HG02884 (cell line): ENCODE measurements at regions not wholly inside any gene's neighbourhood (a gene's known extent, or its start where the extent isn't known, plus 50 kb on each side); places are given as distances from the start of the nearest gene placed in this dataset.

Source experiments
- ATAC-seq: cut with Tn5 transposase; IDR thresholded peaks from one replicate; pipeline ENCODE4 v1.9.1; 2021; ENCODE audit warnings: mild to moderate bottlenecking, moderate library complexity; ENCODE audit not compliant: unreplicated experiment

GRCh38 chr9:90979138-90979551 lies 177.5 kb downstream of the SYK start:
- ATAC-seq: no peak

DNA sequence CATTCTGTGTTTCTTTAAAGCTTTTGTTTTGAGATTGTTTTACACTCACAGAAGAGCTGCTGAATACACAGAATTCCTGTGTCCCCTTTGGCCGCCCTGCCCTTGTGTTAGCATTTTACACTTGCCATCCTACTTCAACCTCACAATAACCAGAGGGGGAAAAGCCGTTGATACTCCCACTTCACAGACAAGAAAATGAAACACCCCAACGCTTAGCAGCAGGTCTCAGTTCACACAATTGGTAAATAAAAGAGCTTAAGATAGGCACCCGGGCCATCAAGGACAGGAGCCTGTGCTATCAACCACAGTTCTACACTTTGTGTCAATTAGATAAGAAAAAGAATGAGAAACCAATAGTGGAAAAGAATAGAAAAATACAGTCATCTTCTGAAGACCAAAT lies 178.0 kb downstream of the SYK start:
- ATAC-seq: no peak

GRCh38 chr9:90981726-90982125 lies 180.1 kb downstream of the SYK start:
- no peak for ATAC-seq

DNA sequence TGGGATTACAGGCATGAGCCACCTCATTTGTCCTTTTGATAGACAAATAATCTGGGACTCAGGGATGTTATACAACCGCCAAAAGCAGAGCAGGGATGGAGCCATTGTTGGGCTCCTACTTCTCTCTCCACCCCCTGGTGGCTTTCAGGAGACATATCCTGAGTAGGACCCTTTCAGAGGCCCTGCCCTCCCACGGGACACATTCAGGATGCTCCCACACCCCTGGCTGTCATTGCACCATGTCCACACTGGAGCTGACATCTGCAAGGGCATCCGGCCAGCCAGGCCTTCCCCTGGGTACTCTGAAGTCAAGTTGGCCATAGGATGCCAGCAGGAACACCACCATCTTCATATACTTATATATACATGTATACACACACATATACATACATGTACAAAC lies 181.8 kb downstream of the SYK start:
- ATAC-seq: no peak

DNA sequence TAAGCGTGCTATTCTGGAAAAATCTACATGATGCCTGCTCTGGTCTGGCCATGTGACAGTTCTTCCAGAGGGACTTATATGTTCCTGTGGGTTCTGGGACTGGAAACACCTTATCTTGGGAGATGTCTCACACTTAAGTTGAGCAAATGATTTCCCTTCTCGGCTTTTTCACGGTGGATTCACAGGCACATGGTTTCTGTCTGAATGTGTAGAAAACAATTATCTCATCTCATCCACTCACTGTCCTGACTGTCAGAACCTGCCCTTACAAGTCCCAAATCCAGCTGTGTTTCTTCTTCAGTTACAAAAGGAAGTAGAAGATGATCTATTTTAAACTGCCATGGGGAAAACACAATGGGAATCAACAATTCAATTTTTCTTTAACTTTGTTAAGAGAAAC lies 184.0 kb downstream of the SYK start:
- ATAC-seq: no peak

GRCh38 chr9:90986161-90986560 lies 184.5 kb downstream of the SYK start:
- ATAC-seq: no peak

- no peak for ATAC-seq
Observed at GRCh38 chr9:90987566-90987965, 185.9 kb downstream of the SYK start.

DNA sequence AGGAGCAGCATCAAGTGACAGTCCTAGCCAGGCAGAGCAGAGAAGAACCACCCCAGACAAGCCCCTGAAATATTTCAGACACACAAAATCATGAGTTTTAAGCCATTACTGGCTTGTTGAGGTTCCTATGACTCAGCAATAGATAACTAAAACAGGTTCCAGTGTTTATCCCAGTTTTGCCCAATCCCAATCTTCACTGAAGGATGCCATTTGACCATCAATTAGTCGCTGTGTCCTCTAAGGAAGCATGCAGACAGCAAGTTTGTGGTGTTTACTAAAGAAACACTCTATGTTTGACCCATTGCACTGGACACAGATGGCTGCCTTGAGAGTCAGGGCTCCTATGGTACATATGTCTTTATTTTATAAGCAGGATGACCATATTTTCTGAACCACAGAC lies 186.7 kb downstream of the SYK start:
- ATAC-seq: no peak

- ATAC-seq: no peak
Observed at GRCh38 chr9:90991953-90992352, 190.3 kb downstream of the SYK start.

- no peak for ATAC-seq
Observed at GRCh38 chr9:90995516-90995915, 193.9 kb downstream of the SYK start.

DNA sequence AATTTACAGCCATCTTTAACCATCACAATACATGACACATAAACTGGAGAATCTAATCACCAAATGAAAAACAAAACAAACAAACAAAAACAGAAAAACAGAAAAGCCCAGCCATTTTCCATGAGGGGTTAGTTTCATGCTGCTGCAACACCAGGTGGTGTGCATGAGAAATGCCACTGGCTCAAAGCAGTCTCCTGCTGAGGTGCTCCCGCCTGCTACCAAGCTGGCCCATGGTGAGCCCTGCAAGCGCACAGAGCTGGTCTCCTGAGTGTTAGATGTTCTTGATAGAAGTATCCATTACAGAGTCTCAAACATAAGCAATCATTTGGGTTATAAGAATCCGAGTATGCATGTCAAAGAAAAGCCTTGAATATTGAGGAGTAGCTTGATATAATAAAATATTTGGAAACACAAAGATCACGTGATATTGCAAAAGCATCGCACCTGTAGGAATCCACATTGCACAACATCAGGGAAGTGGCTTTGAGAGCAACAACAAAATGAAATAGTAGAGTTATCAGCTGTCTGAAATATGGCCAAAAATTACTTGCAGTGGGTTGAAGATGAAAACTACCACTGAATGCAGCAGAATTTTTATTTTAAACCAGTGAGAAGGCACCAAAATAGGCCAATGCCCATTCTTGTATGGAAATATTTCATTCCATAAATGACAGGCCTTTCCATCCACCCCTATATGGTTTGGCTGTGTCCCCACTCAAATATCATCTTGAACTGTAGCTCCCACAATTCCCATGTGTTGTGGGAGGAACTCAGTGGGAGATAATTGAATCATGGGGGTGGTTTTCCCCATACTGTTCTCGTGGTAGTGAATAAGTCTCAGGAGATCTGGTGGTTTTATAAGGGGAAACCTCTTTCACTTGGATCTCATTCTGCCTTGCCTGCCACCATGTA lies 194.8 kb downstream of the SYK start:
- ATAC-seq: no peak

GRCh38 chr9:90998573-90998972 lies 197.0 kb downstream of the SYK start:
- no peak for ATAC-seq

DNA sequence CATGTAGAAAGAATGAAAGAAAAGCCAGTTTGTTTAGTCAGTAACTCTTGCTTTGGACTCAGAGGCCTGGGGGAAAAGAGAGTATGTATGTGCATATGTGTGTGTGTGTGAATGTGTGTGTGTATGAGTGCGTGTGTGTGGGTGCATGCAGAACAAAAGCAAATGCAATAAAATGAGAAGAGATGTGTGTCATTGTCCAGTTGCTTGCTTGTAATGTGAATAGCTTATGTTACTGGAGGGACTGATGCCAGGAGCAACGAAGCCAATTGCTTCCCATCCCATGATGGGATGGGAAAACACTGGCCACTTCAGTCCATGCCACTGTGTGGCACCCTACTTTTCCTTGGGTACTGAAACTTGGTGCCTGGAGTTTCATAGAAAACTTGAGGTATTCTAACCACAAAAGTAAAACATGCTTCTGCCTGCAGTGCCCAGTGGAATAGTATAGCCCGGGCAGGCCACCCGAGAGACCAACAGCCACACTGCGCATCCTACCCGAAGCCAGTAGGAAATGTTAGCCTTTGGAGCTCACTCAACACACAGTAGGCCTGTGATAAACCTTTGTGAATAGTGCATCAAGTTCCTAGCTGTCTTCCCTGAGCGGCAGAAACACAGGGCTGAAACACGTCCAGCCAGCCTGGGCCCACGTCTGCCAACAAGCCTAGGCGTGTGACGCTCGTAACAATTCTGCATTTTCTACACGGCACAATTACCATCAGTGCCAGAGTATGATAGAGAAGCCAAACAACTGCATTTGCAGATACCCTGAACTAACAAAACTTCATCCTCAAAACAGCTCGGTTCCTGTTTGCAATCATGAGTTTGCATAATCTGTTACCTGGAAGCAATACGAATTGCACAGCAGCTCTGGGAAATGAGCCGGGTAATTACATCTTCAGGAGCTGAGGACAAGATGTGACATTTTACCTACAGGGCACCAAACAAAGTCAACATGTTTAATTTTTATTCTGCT lies 198.1 kb downstream of the SYK start:
- no peak for ATAC-seq

DNA sequence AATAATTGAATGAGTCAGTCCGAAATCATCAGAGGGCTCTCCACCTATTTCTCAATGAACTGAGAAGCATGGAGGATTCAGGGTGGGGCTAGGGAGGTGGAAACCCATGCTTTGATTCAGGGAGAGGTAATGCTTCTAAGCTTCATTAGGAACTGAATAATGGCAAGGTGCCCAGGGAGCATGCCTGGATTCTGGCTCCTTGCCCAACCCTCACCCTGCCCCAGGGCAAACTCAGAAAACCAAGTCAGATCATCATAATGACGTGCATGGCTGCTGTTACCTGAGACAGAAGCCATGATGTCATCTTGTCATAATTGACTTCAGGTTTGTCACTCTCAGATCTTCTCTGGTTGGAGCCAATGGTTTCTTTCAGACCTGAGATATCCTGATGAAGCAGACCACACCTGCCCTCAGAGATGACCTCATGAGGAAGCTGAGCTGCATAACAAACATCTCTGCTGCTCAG lies 199.6 kb downstream of the SYK start:
- ATAC-seq: no peak

DNA sequence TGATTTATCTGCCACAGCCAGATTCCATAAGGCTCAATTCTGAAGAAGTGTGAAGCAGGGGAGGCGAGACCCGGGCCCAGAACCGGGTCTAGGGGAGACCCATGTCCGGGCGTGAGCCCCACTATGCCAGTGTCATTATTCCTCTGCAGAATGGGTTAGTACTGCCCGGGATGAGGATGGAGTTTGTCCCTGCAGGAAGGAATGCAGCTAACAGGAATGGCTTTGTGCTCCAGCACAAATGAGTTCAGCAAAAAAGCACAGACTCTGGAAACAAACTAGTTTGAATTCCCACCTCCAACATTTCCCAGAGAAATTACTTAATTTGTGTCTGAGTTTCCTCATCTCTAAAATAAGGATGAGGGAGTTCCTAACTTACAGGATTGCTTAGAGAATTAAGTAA lies 202.9 kb downstream of the SYK start:
- no peak for ATAC-seq

DNA sequence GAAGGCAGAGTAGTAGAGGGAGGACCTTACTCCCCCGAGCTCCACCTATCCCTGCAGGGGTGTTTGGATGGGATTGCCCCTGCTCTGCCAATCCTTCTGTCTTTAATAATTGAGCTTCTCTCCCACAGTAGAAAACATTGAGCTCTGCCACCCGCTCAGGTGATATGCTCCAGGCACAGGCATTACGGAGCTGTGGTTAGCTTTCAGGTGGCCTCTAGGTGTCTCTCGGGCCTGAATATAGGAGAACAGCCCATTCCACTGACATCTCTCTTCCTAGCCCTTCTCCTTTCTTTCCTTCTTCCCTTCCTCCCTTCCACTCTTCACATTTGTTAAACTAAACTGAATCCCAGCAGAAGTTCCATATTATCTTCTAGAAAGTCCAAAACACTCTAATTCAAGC lies 203.4 kb downstream of the SYK start:
- ATAC-seq: no peak

GRCh38 chr9:91006046-91006445 lies 204.4 kb downstream of the SYK start:
- no peak for ATAC-seq

DNA sequence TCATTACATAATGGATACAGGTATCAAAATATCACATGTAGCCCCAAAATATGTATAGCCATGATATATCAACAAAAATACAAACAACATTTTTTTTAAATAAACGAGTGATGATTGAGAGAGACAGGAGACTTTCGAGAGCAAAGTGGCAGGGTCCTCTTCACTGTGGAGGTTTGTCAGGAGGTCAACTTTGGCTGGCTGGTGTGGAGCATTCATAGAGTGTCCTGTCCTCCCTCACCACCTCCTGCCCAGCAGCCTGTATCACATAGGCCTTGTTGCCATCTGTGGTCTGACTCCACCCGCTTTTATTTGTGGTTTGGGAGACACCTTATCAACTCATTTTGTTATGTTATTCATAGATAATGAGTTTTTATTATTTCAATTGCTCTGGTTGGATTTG lies 206.9 kb downstream of the SYK start:
- ATAC-seq: no peak

GRCh38 chr9:91011891-91012290 lies 210.3 kb downstream of the SYK start:
- no peak for ATAC-seq

DNA sequence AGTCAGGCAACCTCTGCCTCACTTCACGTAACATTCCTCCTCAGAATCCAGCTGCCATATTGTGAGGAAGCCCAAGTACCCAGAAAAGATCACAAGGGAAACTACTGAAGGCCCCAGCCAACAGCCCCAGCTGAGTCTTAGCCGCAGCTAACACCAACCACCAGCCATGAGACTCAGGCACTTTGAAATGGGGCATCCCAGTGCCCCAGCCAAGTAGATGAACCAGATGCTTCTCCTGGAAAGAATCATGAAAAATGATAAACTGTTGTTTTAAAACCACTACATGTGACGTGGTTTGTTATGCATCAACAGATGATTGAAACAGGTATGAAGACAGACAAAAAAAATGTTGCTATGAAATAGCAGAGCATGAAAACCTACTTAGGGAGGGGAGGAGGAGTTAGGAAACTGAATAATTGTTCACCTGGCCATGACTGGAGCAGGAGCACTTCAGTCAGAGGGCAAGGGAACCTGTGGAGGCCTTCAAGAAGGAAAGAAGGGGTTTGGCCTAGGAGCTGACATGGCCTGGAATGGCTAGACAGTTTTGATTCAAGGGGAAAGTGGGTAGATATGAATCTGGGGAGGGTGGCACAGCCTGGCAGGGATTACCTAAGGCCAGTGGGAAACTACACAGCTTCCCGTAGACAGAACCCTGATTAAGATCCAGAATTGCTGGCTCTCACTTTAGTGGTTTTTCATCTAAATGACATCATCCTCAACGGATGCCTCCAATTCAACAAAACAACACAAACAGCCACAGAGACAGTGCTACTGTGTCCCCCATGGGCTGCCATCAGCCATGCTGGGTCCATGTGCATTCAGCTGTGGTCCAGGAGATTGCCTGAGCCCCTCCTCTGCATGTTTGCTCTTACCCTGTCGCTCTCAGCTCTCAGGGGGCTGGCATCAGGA lies 211.6 kb downstream of the SYK start:
- ATAC-seq: no peak

DNA sequence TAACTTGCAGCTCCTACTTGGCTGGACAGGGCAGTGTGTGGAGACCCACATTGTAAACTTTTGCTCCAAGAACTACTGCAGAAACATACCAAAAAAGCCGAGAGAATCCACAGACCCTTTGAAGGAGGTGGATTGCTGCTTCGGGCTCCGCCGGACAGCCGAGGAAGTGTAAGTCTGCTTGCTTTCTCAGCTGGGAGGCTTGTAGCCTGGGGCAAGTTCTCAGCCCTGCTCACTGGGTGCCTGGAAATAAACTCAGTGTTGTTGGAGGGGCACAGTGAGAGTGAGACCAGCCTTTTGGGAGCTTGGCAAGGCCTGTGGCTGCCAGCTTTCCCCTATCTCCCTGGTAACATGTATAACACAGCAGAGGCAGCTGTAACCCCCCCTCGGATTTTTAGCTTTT lies 215.6 kb downstream of the SYK start:
- no peak for ATAC-seq
